Mammary epithelial cell (primary cell): ENCODE measurements at regions not wholly inside any gene's neighbourhood (a gene's known extent, or its start where the extent isn't known, plus 50 kb on each side); places are given as distances from the start of the nearest gene placed in this dataset.

Source experiments
- EZH2 ChIP-seq: IDR thresholded peaks from 2 replicates; pipeline ENCODE4 v1.6.1; 2012; ENCODE audit warnings: low read length, inconsistent platforms, borderline replicate concordance
- TF ChIP-seq, protein P1 (sequence below), 2 donors: IDR thresholded peaks in 1 of 2; conservative IDR thresholded peaks in 1 of 2; 2 replicates each; pipeline ENCODE4 v1.5.1; 2011 to 2012; ENCODE audit warnings: inconsistent platforms in 2 of 2, low read length in 2 of 2, mild to moderate bottlenecking in 2 of 2, control low read depth in 1 of 2, low read depth in 1 of 2; ENCODE audit not compliant: insufficient read depth in 1 of 2; ENCODE audit errors: extremely low read depth in 1 of 2

GRCh38 chr4:1552451-1552850 lies 131.7 kb downstream of the FAM53A start:
- TF ChIP-seq, protein P1, sequence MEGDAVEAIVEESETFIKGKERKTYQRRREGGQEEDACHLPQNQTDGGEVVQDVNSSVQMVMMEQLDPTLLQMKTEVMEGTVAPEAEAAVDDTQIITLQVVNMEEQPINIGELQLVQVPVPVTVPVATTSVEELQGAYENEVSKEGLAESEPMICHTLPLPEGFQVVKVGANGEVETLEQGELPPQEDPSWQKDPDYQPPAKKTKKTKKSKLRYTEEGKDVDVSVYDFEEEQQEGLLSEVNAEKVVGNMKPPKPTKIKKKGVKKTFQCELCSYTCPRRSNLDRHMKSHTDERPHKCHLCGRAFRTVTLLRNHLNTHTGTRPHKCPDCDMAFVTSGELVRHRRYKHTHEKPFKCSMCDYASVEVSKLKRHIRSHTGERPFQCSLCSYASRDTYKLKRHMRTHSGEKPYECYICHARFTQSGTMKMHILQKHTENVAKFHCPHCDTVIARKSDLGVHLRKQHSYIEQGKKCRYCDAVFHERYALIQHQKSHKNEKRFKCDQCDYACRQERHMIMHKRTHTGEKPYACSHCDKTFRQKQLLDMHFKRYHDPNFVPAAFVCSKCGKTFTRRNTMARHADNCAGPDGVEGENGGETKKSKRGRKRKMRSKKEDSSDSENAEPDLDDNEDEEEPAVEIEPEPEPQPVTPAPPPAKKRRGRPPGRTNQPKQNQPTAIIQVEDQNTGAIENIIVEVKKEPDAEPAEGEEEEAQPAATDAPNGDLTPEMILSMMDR (conservative IDR thresholded peaks at IDR 0.05 in 1 of 2, IDR thresholded peaks at IDR 0.05 in 1 of 2; ENCODE audit: extremely low read depth in 1 of 2, insufficient read depth in 1 of 2, low read depth in 1 of 2, low read length in 2 of 2): no peak
- TF ChIP-seq EZH2: no peak
